Coronary artery (tissue), 2 donors: ENCODE measurements at regions not wholly inside any gene's neighbourhood (a gene's known extent, or its start where the extent isn't known, plus 50 kb on each side); places are given as distances from the start of the nearest gene placed in this dataset.

Source experiments
- DNase-seq: peaks from one replicate; pipeline ENCODE4 v3.0.0-alpha.2; 2017; ENCODE audit warnings: low spot score
- H3K27ac ChIP-seq, 2 donors: fragments of 200-600 bp; sonication (generic); one replicate each; pipeline ENCODE4 v1.5.1; 2016 to 2019
- H3K4me3 ChIP-seq: fragments of 200-600 bp; sonication (generic); 2 replicates; pipeline ENCODE4 v1.5.1; 2016; ENCODE audit warnings: mild to moderate bottlenecking, moderate library complexity
- CTCF ChIP-seq: fragments of 200-600 bp; sonication (generic); IDR thresholded peaks from one replicate; pipeline ENCODE4 v1.5.1; 2019; ENCODE audit warnings: antibody characterized with exemption

DNA sequence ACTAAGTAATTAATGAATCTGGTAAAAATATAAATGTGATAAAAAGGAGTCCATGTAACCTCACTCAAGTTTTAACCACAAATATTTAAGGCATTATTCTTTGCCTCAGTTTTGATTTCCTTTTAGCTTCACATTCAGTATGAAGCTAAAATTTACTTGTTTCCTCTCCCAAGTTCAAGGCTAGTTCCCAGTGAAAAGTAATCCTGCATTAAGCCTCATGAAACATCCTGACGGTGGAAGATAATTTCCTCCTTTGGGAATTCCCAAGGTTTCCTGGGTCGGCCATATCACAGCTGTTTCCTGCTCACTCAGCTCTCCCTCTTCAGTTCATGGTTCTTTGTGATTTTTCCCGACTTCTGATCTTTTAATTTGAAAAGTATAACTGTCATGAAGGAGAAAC lies 1256.8 kb upstream of the FLRT2 start:
- Histone ChIP-seq H3K27ac (no peak overlapping the region), H3K4me3 (no peak overlapping the region)
- TF ChIP-seq CTCF, result no peak
- DNase-seq, result no peak

DNA sequence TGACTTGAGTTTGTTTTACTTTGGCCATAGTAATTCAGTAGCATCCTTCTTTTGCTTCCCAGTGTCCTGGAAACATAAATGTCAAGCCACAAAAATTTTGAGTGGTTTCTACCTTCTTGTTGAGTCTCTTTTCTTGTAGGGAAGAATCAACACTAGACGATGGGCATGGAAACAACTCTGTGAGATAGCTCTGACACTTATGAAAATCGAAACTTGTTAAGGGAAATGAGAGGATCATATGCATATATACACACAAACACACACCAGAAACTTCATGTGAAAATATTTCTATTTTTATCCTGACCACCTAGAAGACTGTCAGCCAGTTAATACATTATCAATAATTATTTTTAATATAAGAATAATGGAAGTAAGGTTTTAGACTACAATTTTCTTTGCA lies 1247.3 kb upstream of the FLRT2 start:
- Histone ChIP-seq H3K27ac (no peak overlapping the region), H3K4me3 (no peak overlapping the region)
- no peak for DNase-seq
- TF ChIP-seq CTCF, result no peak

DNA sequence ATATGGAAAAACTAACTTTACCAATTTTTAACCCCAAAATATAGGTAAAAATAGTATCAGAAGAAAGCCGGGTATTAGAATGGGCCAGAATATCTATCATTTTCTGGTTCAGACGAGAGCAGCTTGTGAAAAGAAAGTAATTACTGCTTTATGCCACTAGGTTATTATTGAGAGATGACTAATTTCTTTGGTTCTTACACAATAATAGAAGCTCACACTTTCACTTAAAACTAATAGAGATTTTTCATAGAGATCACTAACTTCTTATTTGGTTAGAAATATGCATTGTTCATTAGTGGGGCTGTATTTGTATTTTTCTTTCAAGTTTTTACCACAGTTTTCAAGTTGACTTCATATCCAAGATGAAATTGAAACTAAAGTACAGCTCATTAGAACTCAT lies 1241.2 kb upstream of the FLRT2 start:
- DNase-seq, result no peak
- Histone ChIP-seq H3K4me3 (no peak overlapping the region), H3K27ac (no peak overlapping the region)
- no peak for TF ChIP-seq CTCF

DNA sequence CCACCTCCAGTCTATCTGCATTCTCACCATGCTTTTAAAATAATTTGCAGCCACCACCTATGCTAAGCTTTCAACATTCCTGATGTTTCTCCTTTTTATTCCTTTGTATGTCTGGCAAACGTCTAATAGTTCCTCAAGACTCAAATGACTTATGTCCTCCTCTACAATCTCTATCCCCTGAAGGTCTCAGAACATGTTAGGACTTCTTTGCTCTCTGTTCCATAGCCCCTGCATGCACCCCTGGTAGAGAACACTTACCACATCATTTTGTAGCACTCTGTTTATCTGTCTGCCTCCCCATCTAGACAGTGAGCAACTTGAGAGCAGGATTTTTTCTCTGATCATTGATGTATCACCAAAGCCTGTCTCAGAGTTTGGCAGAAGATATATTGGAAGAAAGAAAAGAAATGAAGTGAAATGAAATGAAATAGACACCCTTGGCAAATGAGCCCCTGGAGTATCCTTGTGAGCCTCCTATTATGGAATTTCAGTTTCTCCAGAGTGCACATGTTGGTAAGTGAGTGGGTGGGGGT lies 1231.2 kb upstream of the FLRT2 start:
- DNase-seq, result no peak
- Histone ChIP-seq H3K27ac (no peak overlapping the region), H3K4me3 (no peak overlapping the region)
- no peak for TF ChIP-seq CTCF

DNA sequence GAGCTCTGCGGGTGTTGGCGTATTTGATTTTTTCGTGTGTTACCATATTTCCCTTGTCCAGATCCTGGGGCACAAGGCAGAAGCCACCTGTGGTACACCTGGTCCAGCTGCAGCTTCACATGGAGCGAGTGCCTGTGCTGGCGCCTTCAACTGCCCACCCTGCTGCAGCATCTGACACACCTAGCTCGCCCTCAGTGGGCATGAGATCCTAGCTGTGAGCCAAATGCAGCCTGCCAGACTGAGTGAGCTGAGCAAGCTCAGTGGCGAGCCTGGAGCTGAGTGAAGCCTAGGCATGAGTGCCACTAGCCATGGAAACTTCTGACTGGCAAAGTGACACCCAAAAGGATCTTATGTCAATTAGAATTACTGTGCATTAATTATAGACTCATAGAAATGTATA lies 1226.8 kb upstream of the FLRT2 start:
- no peak overlapping the region for H3K4me3 ChIP-seq
- no peak for DNase-seq
- H3K27ac ChIP-seq, result no peak overlapping the region
- TF ChIP-seq CTCF, result no peak

DNA sequence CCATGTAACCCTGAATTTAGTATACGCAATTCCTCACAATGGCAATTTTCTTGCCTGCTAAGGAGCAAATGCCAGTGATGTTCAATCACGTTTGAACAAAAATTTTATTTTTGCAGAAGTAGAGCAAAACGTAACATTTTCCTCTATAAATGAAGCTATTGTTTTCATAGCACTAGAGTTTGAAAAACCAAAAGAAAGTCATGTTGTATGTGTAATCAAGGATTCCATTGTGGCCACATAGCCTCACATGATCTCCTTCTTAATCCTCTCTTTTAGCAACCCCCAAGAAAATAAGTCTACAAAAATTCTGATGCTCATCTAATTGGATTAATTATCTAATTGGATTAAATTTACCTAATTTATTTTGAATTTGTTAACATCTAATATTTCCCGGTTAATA lies 1217.4 kb upstream of the FLRT2 start:
- DNase-seq, result no peak
- Histone ChIP-seq H3K27ac (no peak overlapping the region), H3K4me3 (no peak overlapping the region)
- TF ChIP-seq CTCF, result no peak

GRCh38 chr14:84323450-84323849 lies 1206.5 kb upstream of the FLRT2 start:
- no peak overlapping the region for H3K27ac ChIP-seq
- TF ChIP-seq CTCF, result no peak
- H3K4me3 ChIP-seq, result no peak overlapping the region
- no peak for DNase-seq
